ENCODE measurements at regions not wholly inside any gene's neighbourhood (a gene's known extent, or its start where the extent isn't known, plus 50 kb on each side); places are given as distances from the start of the nearest gene placed in this dataset.

DNA sequence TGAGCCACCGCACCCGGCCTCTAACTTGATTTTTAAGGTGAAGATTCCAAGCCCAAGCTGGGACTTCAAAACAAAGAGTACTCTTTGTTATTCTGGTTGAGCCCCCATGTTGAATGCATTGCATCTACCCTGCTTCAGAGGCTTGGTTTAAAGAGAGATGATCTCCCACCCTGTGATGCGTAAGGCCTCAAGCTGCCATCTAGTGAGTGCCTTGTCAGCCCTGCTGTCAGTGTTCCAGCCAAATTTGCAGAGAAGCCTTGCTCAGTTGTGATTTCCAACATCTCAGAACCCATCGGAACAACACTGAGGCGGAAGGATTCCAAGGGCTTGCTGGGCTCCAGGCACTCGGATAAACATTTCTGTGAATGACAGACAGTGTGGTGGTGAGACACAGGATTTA is 210.7 kb upstream of the RGMA start:
- Histone ChIP-seq H3K36me3 (no peaks in the 10 kb centered on the region), H3K27ac (no peak overlapping the region), H3K4me3 (ENCODE audit: low read depth in 1 of 2, low read length in 1 of 2) (no peak overlapping the region), H3K9me3 (no peaks in the 10 kb centered on the region), H3K27me3 (no peaks in the 10 kb centered on the region), H3K4me1 (ENCODE audit: control insufficient read depth in 1 of 2, insufficient read depth in 1 of 2, low read depth in 1 of 2, low read length in 1 of 2) (peaks cover 0 to 6% of the 10 kb centered on the region in 2 experiments)
- TF ChIP-seq, protein P1, sequence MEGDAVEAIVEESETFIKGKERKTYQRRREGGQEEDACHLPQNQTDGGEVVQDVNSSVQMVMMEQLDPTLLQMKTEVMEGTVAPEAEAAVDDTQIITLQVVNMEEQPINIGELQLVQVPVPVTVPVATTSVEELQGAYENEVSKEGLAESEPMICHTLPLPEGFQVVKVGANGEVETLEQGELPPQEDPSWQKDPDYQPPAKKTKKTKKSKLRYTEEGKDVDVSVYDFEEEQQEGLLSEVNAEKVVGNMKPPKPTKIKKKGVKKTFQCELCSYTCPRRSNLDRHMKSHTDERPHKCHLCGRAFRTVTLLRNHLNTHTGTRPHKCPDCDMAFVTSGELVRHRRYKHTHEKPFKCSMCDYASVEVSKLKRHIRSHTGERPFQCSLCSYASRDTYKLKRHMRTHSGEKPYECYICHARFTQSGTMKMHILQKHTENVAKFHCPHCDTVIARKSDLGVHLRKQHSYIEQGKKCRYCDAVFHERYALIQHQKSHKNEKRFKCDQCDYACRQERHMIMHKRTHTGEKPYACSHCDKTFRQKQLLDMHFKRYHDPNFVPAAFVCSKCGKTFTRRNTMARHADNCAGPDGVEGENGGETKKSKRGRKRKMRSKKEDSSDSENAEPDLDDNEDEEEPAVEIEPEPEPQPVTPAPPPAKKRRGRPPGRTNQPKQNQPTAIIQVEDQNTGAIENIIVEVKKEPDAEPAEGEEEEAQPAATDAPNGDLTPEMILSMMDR (IDR thresholded peaks at IDR 0.05): no peak

DNA sequence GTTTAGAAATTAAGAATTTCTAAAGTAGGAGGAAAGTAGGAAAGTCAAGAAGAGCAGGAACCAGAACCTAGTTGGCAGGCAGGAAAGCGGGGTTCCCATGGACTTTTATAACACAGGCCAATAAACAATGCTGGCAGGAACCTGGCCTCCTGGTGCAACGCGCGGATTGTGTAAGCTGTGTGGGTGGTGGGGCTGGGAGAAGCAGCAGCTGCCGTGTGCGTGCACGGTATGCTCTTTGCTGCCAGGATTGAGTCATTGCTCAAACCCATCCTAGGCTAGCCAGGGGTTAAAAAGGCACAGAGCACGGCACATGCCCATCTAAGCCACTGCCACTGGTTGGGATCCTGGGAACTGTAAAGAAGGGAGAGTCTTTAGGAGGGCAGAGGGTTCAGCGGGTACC is 209.9 kb upstream of the RGMA start:
- Histone ChIP-seq H3K36me3 (no peaks in the 10 kb centered on the region), H3K27me3 (no peaks in the 10 kb centered on the region), H3K9me3 (no peaks in the 10 kb centered on the region), H3K4me3 (ENCODE audit: low read depth in 1 of 2, low read length in 1 of 2) (no peak overlapping the region), H3K4me1 (ENCODE audit: control insufficient read depth in 1 of 2, insufficient read depth in 1 of 2, low read depth in 1 of 2, low read length in 1 of 2) (peaks cover 0 to 6% of the 10 kb centered on the region in 2 experiments), H3K27ac (no peak overlapping the region)
- TF ChIP-seq, protein P1 (IDR thresholded peaks at IDR 0.05): no peak

DNA sequence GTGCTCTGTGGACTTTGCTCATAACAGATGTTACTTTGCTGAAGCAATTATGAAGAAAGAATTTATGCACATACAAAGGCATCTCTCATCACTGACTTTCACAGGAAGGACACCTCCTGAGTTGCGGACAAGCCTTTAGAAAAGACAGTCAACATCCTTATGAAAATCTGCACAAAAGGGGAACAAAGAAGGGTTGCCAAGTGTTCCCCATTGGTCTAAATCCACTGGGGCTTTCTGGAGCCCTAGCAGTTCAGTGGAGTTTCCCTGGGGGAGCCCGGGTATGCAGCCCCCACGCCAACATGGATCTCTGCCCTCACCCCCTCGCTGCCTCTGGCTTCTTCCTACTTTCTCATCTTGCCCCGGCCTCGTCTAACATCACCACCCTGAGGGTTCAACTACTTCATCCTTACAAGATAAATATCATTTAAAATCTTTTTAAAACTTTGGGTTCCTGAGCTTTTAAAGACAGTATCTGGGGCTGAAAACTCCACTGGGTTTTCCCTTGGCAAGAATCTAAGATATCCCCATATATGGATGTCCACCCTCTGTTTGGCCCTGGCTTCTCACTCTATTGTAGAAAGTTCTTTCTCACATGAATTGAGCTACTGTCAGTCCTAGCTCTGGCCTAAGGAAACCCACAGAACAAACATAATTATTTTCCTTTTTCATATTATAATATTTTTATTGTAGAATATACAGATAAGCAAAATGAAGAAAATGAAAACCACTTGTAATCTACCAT is 207.9 kb upstream of the RGMA start:
- no peak overlapping the region for H3K4me3 ChIP-seq (ENCODE audit: low read depth in 1 of 2, low read length in 1 of 2)
- no peak overlapping the region for H3K27ac ChIP-seq
- peaks cover 3% of the 10 kb centered on the region for H3K27me3 ChIP-seq
- no peaks in the 10 kb centered on the region for H3K9me3 ChIP-seq
- H3K4me1 ChIP-seq (ENCODE audit: control insufficient read depth in 1 of 2, insufficient read depth in 1 of 2, low read depth in 1 of 2, low read length in 1 of 2): peaks cover 0 to 6% of the 10 kb centered on the region in 2 experiments
- TF ChIP-seq, protein P1 (IDR thresholded peaks at IDR 0.05): no peak
- no peaks in the 10 kb centered on the region for H3K36me3 ChIP-seq

DNA sequence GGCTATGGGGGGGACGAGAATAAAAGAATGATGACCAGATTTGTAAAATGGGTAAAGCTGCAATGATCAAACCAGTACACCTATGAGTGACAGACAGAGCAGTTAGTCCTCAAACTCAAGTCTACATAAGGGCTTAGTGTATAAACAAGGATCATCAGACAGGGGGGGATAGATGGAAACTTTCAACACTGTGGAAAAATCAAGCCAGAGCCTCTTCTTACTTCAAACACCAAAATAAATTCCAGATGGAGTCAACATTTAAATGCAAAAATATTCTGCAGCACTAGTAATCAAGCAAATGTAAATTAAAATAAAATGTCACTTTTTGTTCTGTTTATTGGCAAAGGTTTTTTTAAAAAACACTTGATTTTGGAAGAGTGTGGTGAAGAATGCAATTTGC is 205.9 kb upstream of the RGMA start:
- Histone ChIP-seq H3K9me3 (no peaks in the 10 kb centered on the region), H3K36me3 (no peaks in the 10 kb centered on the region), H3K27me3 (peaks cover 14% of the 10 kb centered on the region), H3K4me3 (ENCODE audit: low read depth in 1 of 2, low read length in 1 of 2) (no peak overlapping the region), H3K27ac (no peak overlapping the region), H3K4me1 (ENCODE audit: control insufficient read depth in 1 of 2, insufficient read depth in 1 of 2, low read depth in 1 of 2, low read length in 1 of 2) (peaks cover 0 to 6% of the 10 kb centered on the region in 2 experiments)
- TF ChIP-seq, protein P1 (IDR thresholded peaks at IDR 0.05): no peak

DNA sequence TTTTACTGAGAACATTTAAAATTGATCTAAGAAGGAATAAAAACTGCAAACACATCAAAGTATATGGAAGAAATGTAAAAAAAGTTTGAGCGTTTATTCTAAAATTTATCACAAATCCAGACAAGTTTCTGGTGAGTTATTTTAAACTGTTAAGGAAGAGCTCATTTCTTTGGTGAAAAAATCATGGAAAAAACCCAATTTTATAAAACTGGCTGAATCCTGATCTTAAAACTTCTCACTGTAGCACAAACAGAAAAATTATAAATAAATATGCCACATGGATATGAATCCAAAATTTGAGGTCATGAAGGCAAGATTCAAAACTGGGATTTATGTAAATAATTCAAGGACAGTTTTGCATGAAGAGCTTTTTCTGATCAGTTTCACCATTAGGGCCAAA is 205.1 kb upstream of the RGMA start:
- Histone ChIP-seq H3K4me1 (ENCODE audit: control insufficient read depth in 1 of 2, insufficient read depth in 1 of 2, low read depth in 1 of 2, low read length in 1 of 2) (peaks cover 0 to 5% of the 10 kb centered on the region in 2 experiments), H3K27me3 (peaks cover 20% of the 10 kb centered on the region)

More for the DNA sequence above, 205.1 kb upstream of the RGMA start:
- Histone ChIP-seq H3K27ac (no peak overlapping the region), H3K9me3 (no peaks in the 10 kb centered on the region), H3K36me3 (no peaks in the 10 kb centered on the region), H3K4me3 (ENCODE audit: low read depth in 1 of 2, low read length in 1 of 2) (no peak overlapping the region)
- TF ChIP-seq, protein P1 (IDR thresholded peaks at IDR 0.05): no peak

All from neutrophil (primary cell).